HEK293 (cell line): ENCODE measurements at regions not wholly inside any gene's neighbourhood (a gene's known extent, or its start where the extent isn't known, plus 50 kb on each side); places are given as distances from the start of the nearest gene placed in this dataset.

Experiments used
- CTCF ChIA-PET: fragments of 350-600 bp; formaldehyde crosslinking; extraction: SDS; loops from one replicate; lab custom pipeline; 2021; ENCODE audit warnings: antibody characterized with exemption; lab: Yijun Ruan, JAX
- POLR2A ChIA-PET: fragments of 300-600 bp; formaldehyde crosslinking; extraction: SDS; loops from one replicate; lab custom pipeline; 2020; ENCODE audit warnings: antibody characterized with exemption, inconsistent platforms; lab: Yijun Ruan, JAX
- H3K27ac ChIP-seq: fragments of 200-500 bp; sonication (Bioruptor generic); 2 replicates; pipeline ENCODE4 v1.5.1; 2014; ENCODE audit warnings: low read depth, low read length, control low read depth, inconsistent platforms; ENCODE audit errors: extremely low read depth
- H3K36me3 ChIP-seq, 2 experiments: fragments of 200-500 bp in 1 of 2; sonication (Bioruptor generic) in 1 of 2; 1 replicate in 1 of 2; 2 replicates in 1 of 2; pipeline ENCODE4 v1.5.1; 2014 to 2017; ENCODE audit warnings: inconsistent platforms in 2 of 2, low read length in 2 of 2; ENCODE audit not compliant: control insufficient read depth in 2 of 2, insufficient read depth in 1 of 2
- H3K4me1 ChIP-seq: fragments of 200-500 bp; sonication (Bioruptor generic); 2 replicates; pipeline ENCODE4 v1.5.1; 2014; ENCODE audit warnings: mild to moderate bottlenecking, low read length, inconsistent platforms; ENCODE audit not compliant: control insufficient read depth, insufficient read depth
- H3K4me3 ChIP-seq: 2 replicates; pipeline ENCODE4 v1.5.1; 2011; ENCODE audit warnings: low read depth, mild to moderate bottlenecking, control low read depth, low read length, moderate library complexity
- H3K9me3 ChIP-seq: fragments of 200-500 bp; sonication (Bioruptor generic); 2 replicates; pipeline ENCODE4 v1.5.1; 2014; ENCODE audit warnings: low read depth, low read length, inconsistent platforms; ENCODE audit not compliant: control insufficient read depth, insufficient read depth
- AEBP2 ChIP-seq: fragments of 450-650 bp; formaldehyde crosslinking; IDR thresholded peaks from 2 replicates; pipeline ENCODE4 v1.5.1; 2016; ENCODE audit warnings: missing biosample characterization, missing genetic modification characterization, borderline replicate concordance
- BCL11B ChIP-seq: fragments of 450-650 bp; formaldehyde crosslinking; IDR thresholded peaks from 2 replicates; pipeline ENCODE4 v1.5.1; 2016; ENCODE audit warnings: low read depth, missing biosample characterization, missing genetic modification characterization
- ELK4 ChIP-seq: IDR thresholded peaks from 2 replicates; pipeline ENCODE4 v1.6.1; 2011; ENCODE audit warnings: mild to moderate bottlenecking, low read depth, low read length, borderline replicate concordance
- PRDM2 ChIP-seq: fragments of 450-650 bp; formaldehyde crosslinking; IDR thresholded peaks from 2 replicates; pipeline ENCODE4 v1.5.1; 2016; ENCODE audit warnings: missing biosample characterization, missing genetic modification characterization, borderline replicate concordance
- TRIM28 ChIP-seq: IDR thresholded peaks from 2 replicates; pipeline ENCODE4 v1.6.1; 2011; ENCODE audit warnings: low read length, control low read depth, borderline replicate concordance
- ZBTB10 ChIP-seq: fragments of 450-650 bp; formaldehyde crosslinking; IDR thresholded peaks from 2 replicates; pipeline ENCODE4 v1.5.1; 2016; ENCODE audit warnings: missing biosample characterization, missing genetic modification characterization
- ZBTB21 ChIP-seq: fragments of 450-650 bp; formaldehyde crosslinking; IDR thresholded peaks from 2 replicates; pipeline ENCODE4 v1.5.1; 2017; ENCODE audit warnings: missing biosample characterization, missing genetic modification characterization
- ZBTB7A ChIP-seq: fragments of 450-650 bp; formaldehyde crosslinking; IDR thresholded peaks from 2 replicates; pipeline ENCODE4 v1.5.1; 2016; ENCODE audit warnings: low read depth, missing biosample characterization, missing genetic modification characterization
- ZFHX2 ChIP-seq: fragments of 450-650 bp; formaldehyde crosslinking; conservative IDR thresholded peaks from 2 replicates; pipeline ENCODE4 v1.5.1; 2016; ENCODE audit warnings: missing biosample characterization, missing genetic modification characterization
- ZNF214 ChIP-seq: fragments of 450-650 bp; formaldehyde crosslinking; IDR thresholded peaks from 2 replicates; pipeline ENCODE4 v1.5.1; 2017; ENCODE audit warnings: missing biosample characterization, mild to moderate bottlenecking, missing genetic modification characterization, borderline replicate concordance
- ZNF404 ChIP-seq: fragments of 450-650 bp; formaldehyde crosslinking; IDR thresholded peaks from 2 replicates; pipeline ENCODE4 v1.5.1; 2017; ENCODE audit warnings: missing biosample characterization, missing genetic modification characterization
- ZNF433 ChIP-seq: fragments of 450-650 bp; formaldehyde crosslinking; IDR thresholded peaks from 2 replicates; pipeline ENCODE4 v1.5.1; 2016; ENCODE audit warnings: missing biosample characterization, missing genetic modification characterization, low read depth
- ZNF544 ChIP-seq: fragments of 450-650 bp; formaldehyde crosslinking; IDR thresholded peaks from 2 replicates; pipeline ENCODE4 v1.5.0; 2017; ENCODE audit warnings: missing biosample characterization, missing genetic modification characterization
- ZNF549 ChIP-seq: fragments of 450-650 bp; IDR thresholded peaks from 2 replicates; pipeline ENCODE4 v1.5.1; 2018; ENCODE audit warnings: missing biosample characterization, missing genetic modification characterization, mild to moderate bottlenecking, inconsistent platforms, moderate library complexity
- ZNF747 ChIP-seq: fragments of 450-650 bp; formaldehyde crosslinking; IDR thresholded peaks from 2 replicates; pipeline ENCODE4 v1.5.1; 2016; ENCODE audit warnings: missing biosample characterization, missing genetic modification characterization
- ZNF768 ChIP-seq: fragments of 450-650 bp; formaldehyde crosslinking; IDR thresholded peaks from 2 replicates; pipeline ENCODE4 v1.5.1; 2018; ENCODE audit warnings: missing biosample characterization, mild to moderate bottlenecking, missing genetic modification characterization
- ZSCAN16 ChIP-seq: fragments of 450-650 bp; formaldehyde crosslinking; IDR thresholded peaks from 2 replicates; pipeline ENCODE4 v1.5.1; 2016; ENCODE audit warnings: missing biosample characterization, missing genetic modification characterization

- H3K27ac ChIP-seq, result no peak overlapping the region
- H3K36me3 ChIP-seq, result no peaks in the 10 kb centered on the region
- ChIA-PET CTCF (no interaction called here), POLR2A (no interaction called here)
- no peaks in the 10 kb centered on the region for H3K4me1 ChIP-seq
- no peaks in the 10 kb centered on the region for H3K9me3 ChIP-seq
- TF ChIP-seq TRIM28, result no peak
- no peak for TF ChIP-seq ZBTB7A
- TF ChIP-seq PRDM2 (tag by site-specific recombination), result no peak
- no peak for TF ChIP-seq ZFHX2 (tag by site-specific recombination)
- TF ChIP-seq ZNF549 (tag by site-specific recombination), result no peak
- TF ChIP-seq ZNF214, result no peak
- no peak overlapping the region for H3K4me3 ChIP-seq
Measured at GRCh38 chr3:75218577-75218976, 445.6 kb upstream of the FRG2C start.

GRCh38 chr3:75220932-75221331 is 443.2 kb upstream of the FRG2C start:
- no peaks in the 10 kb centered on the region for H3K9me3 ChIP-seq
- H3K36me3 ChIP-seq, result no peaks in the 10 kb centered on the region
- ChIA-PET POLR2A (no interaction called here), CTCF (no interaction called here)
- TF ChIP-seq ELK4 (no peak), ZNF768 (tag by site-specific recombination) (no peak), ZNF544 (tag by site-specific recombination) (no peak), ZBTB21 (no peak), ZBTB10 (tag by site-specific recombination) (no peak), ZNF433 (tag by site-specific recombination) (no peak), ZNF214 (no peak), ZSCAN16 (tag by site-specific recombination) (no peak), ZNF747 (tag by site-specific recombination) (no peak), AEBP2 (tag by site-specific recombination) (no peak), ZNF404 (tag by site-specific recombination) (no peak), BCL11B (tag by site-specific recombination) (no peak)
- H3K27ac ChIP-seq, result no peak overlapping the region
- no peaks in the 10 kb centered on the region for H3K4me1 ChIP-seq
- no peak overlapping the region for H3K4me3 ChIP-seq
